Kasumi-1 (cell line): ENCODE measurements at regions not wholly inside any gene's neighbourhood (a gene's known extent, or its start where the extent isn't known, plus 50 kb on each side); places are given as distances from the start of the nearest gene placed in this dataset.

Source experiments
- DNase-seq, 2 experiments: peaks; one replicate each; lab custom pipeline; 2025; lab: John Stamatoyannopoulos, UW

- no peak for DNase-seq
These were observed 97.7 kb upstream of the DOCK9 start for GRCh38 chr13:99075268-99076191.

GRCh38 chr13:99078017-99078771, 100.3 kb upstream of the DOCK9 start:
- DNase-seq = no peak

GRCh38 chr13:99080131-99080530, 102.3 kb upstream of the DOCK9 start:
- DNase-seq = no peak

GRCh38 chr13:99083981-99084380, 106.1 kb upstream of the DOCK9 start:
- no peak for DNase-seq

- DNase-seq = no peak
These were observed 107.4 kb upstream of the DOCK9 start for GRCh38 chr13:99085139-99085807.

- DNase-seq = no peak
These were observed 108.0 kb upstream of the DOCK9 start for GRCh38 chr13:99085808-99086266.

GRCh38 chr13:99086267-99087097, 108.6 kb upstream of the DOCK9 start:
- peak; percentile 20 to 29 for DNase-seq

- no peak for DNase-seq
These were observed 109.5 kb upstream of the DOCK9 start for GRCh38 chr13:99087098-99087953.

GRCh38 chr13:99087954-99088491, 110.2 kb upstream of the DOCK9 start:
- no peak for DNase-seq

GRCh38 chr13:99093997-99094396, 106.7 kb upstream of the UBAC2 start:
- DNase-seq = no peak

GRCh38 chr13:99101831-99102230, 98.8 kb upstream of the UBAC2 start:
- peak; percentile 22 to 28 for DNase-seq

GRCh38 chr13:99103536-99103935, 97.1 kb upstream of the UBAC2 start:
- no peak for DNase-seq

GRCh38 chr13:99104396-99104795, 96.3 kb upstream of the UBAC2 start:
- no peak for DNase-seq

GRCh38 chr13:99105160-99105559, 95.5 kb upstream of the UBAC2 start:
- no peak for DNase-seq

GRCh38 chr13:99113351-99113750, 87.3 kb upstream of the UBAC2 start:
- DNase-seq = no peak

- no peak for DNase-seq
These were observed 82.5 kb upstream of the UBAC2 start for GRCh38 chr13:99118179-99118578.

GRCh38 chr13:99119656-99120055, 81.0 kb upstream of the UBAC2 start:
- no peak for DNase-seq

- DNase-seq = no peak
These were observed 79.9 kb upstream of the UBAC2 start for GRCh38 chr13:99120751-99121150.

- DNase-seq = no peak
These were observed 78.5 kb upstream of the UBAC2 start for GRCh38 chr13:99122171-99122570.
